Endothelial cell of umbilical vein (primary cell): ENCODE measurements at regions not wholly inside any gene's neighbourhood (a gene's known extent, or its start where the extent isn't known, plus 50 kb on each side); places are given as distances from the start of the nearest gene placed in this dataset.

Source experiments
- BruUV-seq: library from RNA; stranded (reverse); fragments of 400-500 nt; replicated peaks from 2 replicates; lab custom pipeline; 2021; lab: Mats Ljungman, UMichigan
- CTCF ChIA-PET: fragments of 300-600, 350-600 bp; sonication (Branson Sonifier 250); formaldehyde crosslinking; loops from one replicate; lab custom pipeline; 2021; ENCODE audit warnings: antibody characterized with exemption, inconsistent platforms; lab: Charles Lee
- POLR2A ChIA-PET: fragments of 300-600, 350-600 bp; sonication (Branson Sonifier 250); formaldehyde crosslinking; loops from one replicate; lab custom pipeline; 2021; ENCODE audit warnings: antibody characterized with exemption, inconsistent platforms; lab: Charles Lee
- DNase-seq: peaks from one replicate; pipeline ENCODE4 v3.0.0-alpha.2; 2011; ENCODE audit warnings: low read depth, low spot score
- FAIRE-seq: peaks from 2 replicates; lab custom pipeline; 2011; peaks lifted over from hg19 to GRCh38; lab: Jason Lieb, UNC
- H2AFZ ChIP-seq: 2 replicates; pipeline ENCODE4 v1.6.0; 2012; ENCODE audit warnings: low read depth, low read length, control low read depth, inconsistent platforms
- H3K27ac ChIP-seq: 2 replicates; pipeline ENCODE4 v1.5.1; 2011; ENCODE audit warnings: low read depth, mild to moderate bottlenecking, control low read depth, low read length, moderate library complexity; ENCODE audit not compliant: insufficient read depth
- H3K27me3 ChIP-seq, 2 experiments: 2 replicates each; pipeline versions ENCODE4 v1.6.0 to v1.6.1; 2011; ENCODE audit warnings: low read length in 2 of 2, mixed read lengths in 1 of 2; ENCODE audit not compliant: control insufficient read depth in 2 of 2, insufficient read depth in 2 of 2
- H3K36me3 ChIP-seq, 2 experiments: 2 replicates in 1 of 2; 3 replicates in 1 of 2; pipeline ENCODE4 v1.5.1; 2011; ENCODE audit warnings: low read length in 2 of 2, mild to moderate bottlenecking in 1 of 2, moderate library complexity in 1 of 2; ENCODE audit not compliant: control insufficient read depth in 2 of 2, insufficient read depth in 2 of 2; ENCODE audit errors: extremely low read depth in 1 of 2
- H3K4me1 ChIP-seq: 3 replicates; pipeline ENCODE4 v1.5.1; 2011; ENCODE audit warnings: mild to moderate bottlenecking, low read length; ENCODE audit not compliant: control insufficient read depth, insufficient read depth; ENCODE audit errors: extremely low read depth
- H3K4me2 ChIP-seq: 2 replicates; pipeline ENCODE4 v1.6.1; 2011; ENCODE audit warnings: low read length, control low read depth, mixed read lengths; ENCODE audit not compliant: insufficient read depth
- H3K4me3 ChIP-seq, 3 experiments: fragments of 200-600 bp in 1 of 3; sonication (generic), shearing (Covaris generic) in 1 of 3; replicated peaks in 1 of 3; 2 replicates each; pipeline ENCODE4 v1.5.1; 2011 to 2016; ENCODE audit warnings: control low read depth in 3 of 3, low read length in 3 of 3, mild to moderate bottlenecking in 2 of 3, inconsistent platforms in 1 of 3, low read depth in 1 of 3, moderate library complexity in 1 of 3; ENCODE audit not compliant: insufficient read depth in 1 of 3
- H3K79me2 ChIP-seq: 2 replicates; pipeline ENCODE4 v1.6.0; 2012; ENCODE audit warnings: low read length, inconsistent platforms; ENCODE audit not compliant: control insufficient read depth, insufficient read depth
- H3K9ac ChIP-seq: replicated peaks from 2 replicates; pipeline ENCODE3; 2011; ENCODE audit warnings: low read length, control low read depth; ENCODE audit not compliant: insufficient read depth; ENCODE audit errors: extremely low read depth
- H3K9me1 ChIP-seq: replicated peaks from 3 replicates; pipeline ENCODE4 v1.6.0; 2011; ENCODE audit warnings: mild to moderate bottlenecking, low read length; ENCODE audit not compliant: control insufficient read depth, insufficient read depth; ENCODE audit errors: extremely low read depth
- H3K9me3 ChIP-seq: replicated peaks from 2 replicates; pipeline ENCODE4 v1.5.1; 2012; ENCODE audit warnings: low read length, inconsistent platforms; ENCODE audit not compliant: control insufficient read depth, insufficient read depth
- H4K20me1 ChIP-seq: replicated peaks from 2 replicates; pipeline ENCODE3; 2011; ENCODE audit warnings: mild to moderate bottlenecking, low read length; ENCODE audit not compliant: control insufficient read depth, insufficient read depth; ENCODE audit errors: extremely low read depth
- CTCF ChIP-seq, 2 donors: IDR thresholded peaks; 1 replicate in 1 of 2; 2 replicates in 1 of 2; pipeline ENCODE4 v1.5.1; 2011; ENCODE audit warnings: low read length in 2 of 2, mild to moderate bottlenecking in 2 of 2, moderate library complexity in 2 of 2, control low read depth in 1 of 2, inconsistent platforms in 1 of 2, low read depth in 1 of 2; ENCODE audit not compliant: insufficient read depth in 1 of 2; ENCODE audit errors: extremely low read depth in 1 of 2
- EZH2 ChIP-seq: IDR thresholded peaks from 2 replicates; pipeline ENCODE4 v1.6.1; 2012; ENCODE audit warnings: borderline replicate concordance, low read depth, mild to moderate bottlenecking, moderate library complexity, low read length, inconsistent platforms; ENCODE audit not compliant: severe bottlenecking
- FOS ChIP-seq: IDR thresholded peaks from 2 replicates; pipeline ENCODE4 v1.6.1; 2011; ENCODE audit warnings: mild to moderate bottlenecking, low read length, moderate library complexity, borderline replicate concordance; ENCODE audit not compliant: insufficient read depth
- GATA2 ChIP-seq: IDR thresholded peaks from 2 replicates; pipeline ENCODE4 v1.7.0; 2011; ENCODE audit warnings: low read depth, mild to moderate bottlenecking, moderate library complexity, mixed read lengths, low read length; ENCODE audit not compliant: insufficient read length, insufficient read depth
- JUN ChIP-seq: IDR thresholded peaks from 2 replicates; pipeline ENCODE4 v1.6.1; 2011; ENCODE audit warnings: borderline replicate concordance, low read depth; ENCODE audit not compliant: insufficient read length, insufficient read depth
- MAX ChIP-seq: IDR thresholded peaks from 2 replicates; pipeline ENCODE4 v1.6.1; 2011; ENCODE audit not compliant: insufficient read depth, insufficient read length
- MYC ChIP-seq: IDR thresholded peaks from one replicate; pipeline ENCODE4 v1.6.1; 2011; ENCODE audit warnings: mild to moderate bottlenecking, low read depth, low read length
- POLR2A ChIP-seq: IDR thresholded peaks from 2 replicates; pipeline ENCODE4 v1.6.1; 2012; ENCODE audit warnings: low read depth, mild to moderate bottlenecking, control low read depth, low read length
- POLR2AphosphoS5 ChIP-seq: IDR thresholded peaks from 2 replicates; pipeline ENCODE4 v1.6.1; 2012; ENCODE audit warnings: low read depth, mild to moderate bottlenecking, control low read depth, low read length, moderate library complexity; ENCODE audit not compliant: insufficient read depth
- dilution Hi-C: fragments of 300-500 bp; cut with MboI; formaldehyde crosslinking; loops from one replicate; pipeline ENCODE4 v1.15.0; 2019; ENCODE audit warnings: low sequenced_read_pairs; ENCODE audit not compliant: extremely low pct_ligation_motif_present
- intact Hi-C: fragments of 100-400 bp; cut with micrococcal nuclease; formaldehyde crosslinking; loops from one replicate; pipeline ENCODE4 v1.10.0; 2022

DNA sequence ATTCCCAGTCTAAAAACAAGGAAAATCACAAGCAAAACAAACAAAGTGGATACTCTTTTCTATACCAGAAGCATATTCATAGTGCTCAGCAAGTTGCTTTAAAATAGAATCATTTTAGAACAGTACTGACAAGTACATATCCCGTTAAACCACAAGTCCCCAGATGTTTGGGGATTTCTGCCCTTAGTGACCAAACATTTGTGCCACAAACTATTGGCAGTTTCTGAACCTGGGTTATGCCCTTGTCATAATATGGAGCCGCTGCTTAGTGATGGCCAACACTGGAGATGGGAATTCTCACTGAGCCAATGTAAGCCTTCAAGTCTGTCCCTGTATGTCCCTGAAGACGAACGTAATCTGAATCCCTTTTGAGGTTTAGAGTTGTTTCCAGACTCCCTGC is 436.7 kb upstream of the JAG1 start:
- Histone ChIP-seq H3K4me3 (no peak overlapping the region), H4K20me1 (no peaks in the 10 kb centered on the region), H3K4me2 (no peak overlapping the region), H3K27ac (no peak overlapping the region), H3K79me2 (no peaks in the 10 kb centered on the region), H3K27me3 (no peaks in the 10 kb centered on the region), H3K4me1 (peaks cover 16% of the 10 kb centered on the region), H3K9me3 (no peaks in the 10 kb centered on the region), H3K36me3 (no peaks in the 10 kb centered on the region), H3K9ac (no peak overlapping the region), H3K9me1 (no peaks in the 10 kb centered on the region), H2AFZ (no peak overlapping the region)
- TF ChIP-seq MYC (no peak), EZH2 (no peak), FOS (no peak), MAX (no peak), GATA2 (no peak), JUN (no peak), POLR2AphosphoS5 (no peak), CTCF (IDR thresholded peaks at IDR 0.05; ENCODE audit: extremely low read depth in 1 of 2, insufficient read depth in 1 of 2, low read depth in 1 of 2, low read length in 2 of 2) (no peak), POLR2A (no peak)
- FAIRE-seq (no peak), DNase-seq (no peak)
- CTCF ChIA-PET, result interaction anchor here (1.3 to 1.5 kb wide), 2 partner anchors 95 to 439 kb away, joined by 4 to 5 read pairs; no protein-coding TSS in a partner anchor
- BruUV-seq, result no TSS peak
- intact Hi-C loops, result loop anchor here (5.0 kb wide), 2 partner anchors 92 to 438 kb away; partner anchors contain the start of gene JAG1
- POLR2A ChIA-PET, result no interaction called here
- dilution Hi-C loops, result no loop called here
